IMR-90 (cell line): ENCODE measurements at regions not wholly inside any gene's neighbourhood (a gene's known extent, or its start where the extent isn't known, plus 50 kb on each side); places are given as distances from the start of the nearest gene placed in this dataset.

Experiments
- ATAC-seq: fragments of 200-7000 bp; cut with Tn5 transposase; 2 replicates; pipeline ENCODE4 v1.9.1; 2020; ENCODE audit warnings: low read depth, mild to moderate bottlenecking, moderate library complexity
- BruUV-seq: library from RNA; stranded (reverse); fragments of 400-500 nt; replicated peaks from 2 replicates; lab custom pipeline; 2021; lab: Mats Ljungman, UMichigan
- CTCF ChIA-PET: fragments of 300-600 bp; formaldehyde crosslinking; extraction: SDS; loops from one replicate; lab custom pipeline; 2021; ENCODE audit warnings: antibody characterized with exemption; lab: Yijun Ruan, JAX
- POLR2A ChIA-PET: fragments of 300-600 bp; sonication (Branson Sonifier 250); formaldehyde crosslinking; loops from one replicate; lab custom pipeline; 2022; ENCODE audit warnings: antibody characterized with exemption; ENCODE audit not compliant: unreplicated experiment; lab: Charles Lee
- DNase-seq: peaks from one replicate; pipeline ENCODE4 v3.0.0; 2013
- H2AFZ ChIP-seq: replicated peaks from 2 replicates; pipeline ENCODE3; 2013; ENCODE audit warnings: low read length, mild to moderate bottlenecking; ENCODE audit not compliant: poor library complexity
- H2AK5ac ChIP-seq: 2 replicates; pipeline ENCODE4 v1.6.1; 2013; ENCODE audit warnings: low read depth, low read length, inconsistent platforms
- H2AK9ac ChIP-seq: replicated peaks from 2 replicates; pipeline ENCODE3; 2013; ENCODE audit warnings: mild to moderate bottlenecking, low read depth, low read length, moderate library complexity; ENCODE audit not compliant: poor library complexity
- H2BK120ac ChIP-seq: 2 replicates; pipeline ENCODE4 v1.6.1; 2013; ENCODE audit warnings: low read depth, low read length, inconsistent platforms
- H2BK15ac ChIP-seq: 3 replicates; pipeline ENCODE4 v1.6.1; 2013; ENCODE audit warnings: low read depth, low read length, inconsistent platforms
- H2BK20ac ChIP-seq: 2 replicates; pipeline ENCODE4 v1.6.1; 2013; ENCODE audit warnings: low read depth, mild to moderate bottlenecking, inconsistent platforms, low read length, moderate library complexity
- H2BK5ac ChIP-seq: 2 replicates; pipeline ENCODE4 v1.6.1; 2013; ENCODE audit warnings: mild to moderate bottlenecking, low read depth, low read length, inconsistent platforms; ENCODE audit not compliant: poor library complexity, severe bottlenecking
- H3K14ac ChIP-seq: replicated peaks from 2 replicates; pipeline ENCODE4 v1.6.1; 2013; ENCODE audit warnings: low read depth, low read length, inconsistent platforms
- H3K18ac ChIP-seq: 2 replicates; pipeline ENCODE4 v1.6.1; 2013; ENCODE audit warnings: low read depth, low read length, control low read depth
- H3K23ac ChIP-seq: 2 replicates; pipeline ENCODE4 v1.6.1; 2013; ENCODE audit warnings: low read depth, low read length, inconsistent platforms
- H3K27ac ChIP-seq: 2 replicates; pipeline ENCODE4 v1.5.1; 2013; ENCODE audit warnings: mild to moderate bottlenecking, control low read depth, low read length; ENCODE audit not compliant: insufficient read depth
- H3K27me3 ChIP-seq: 2 replicates; pipeline ENCODE4 v1.6.1; 2013; ENCODE audit warnings: low read length; ENCODE audit not compliant: control insufficient read depth, insufficient read depth
- H3K36me3 ChIP-seq: 2 replicates; pipeline ENCODE4 v1.6.1; 2013; ENCODE audit warnings: low read length, mixed read lengths; ENCODE audit not compliant: control insufficient read depth, insufficient read depth
- H3K4ac ChIP-seq: 2 replicates; pipeline ENCODE4 v1.6.1; 2013; ENCODE audit warnings: low read depth, low read length, inconsistent platforms
- H3K4me1 ChIP-seq: 2 replicates; pipeline ENCODE4 v1.6.1; 2013; ENCODE audit warnings: low read length, mixed read lengths; ENCODE audit not compliant: control insufficient read depth, insufficient read depth
- H3K4me2 ChIP-seq: 2 replicates; pipeline ENCODE4 v1.6.1; 2013; ENCODE audit warnings: low read depth, mild to moderate bottlenecking, control low read depth, low read length, moderate library complexity
- H3K4me3 ChIP-seq: 2 replicates; pipeline ENCODE4 v1.5.1; 2013; ENCODE audit warnings: low read depth, mild to moderate bottlenecking, control low read depth, low read length, moderate library complexity; ENCODE audit not compliant: insufficient read depth
- H3K56ac ChIP-seq: 2 replicates; pipeline ENCODE4 v1.6.1; 2013; ENCODE audit warnings: low read length, inconsistent platforms; ENCODE audit not compliant: insufficient read depth; ENCODE audit errors: extremely low read depth
- H3K79me1 ChIP-seq, 2 experiments: 2 replicates each; pipeline ENCODE4 v1.6.1; 2013; ENCODE audit warnings: low read length in 2 of 2, inconsistent platforms in 1 of 2, low read depth in 1 of 2
- H3K9ac ChIP-seq: 2 replicates; pipeline ENCODE4 v1.6.1; 2013; ENCODE audit warnings: low read depth, low read length, control low read depth
- H3K9me1 ChIP-seq: 2 replicates; pipeline ENCODE4 v1.6.1; 2013; ENCODE audit warnings: low read length, inconsistent platforms; ENCODE audit not compliant: insufficient read depth
- H3K9me3 ChIP-seq: 2 replicates; pipeline ENCODE4 v1.6.1; 2013; ENCODE audit warnings: low read length; ENCODE audit not compliant: control insufficient read depth, insufficient read depth
- H4K20me1 ChIP-seq: 2 replicates; pipeline ENCODE4 v1.6.1; 2013; ENCODE audit warnings: low read length, inconsistent platforms; ENCODE audit not compliant: insufficient read depth
- H4K5ac ChIP-seq: 2 replicates; pipeline ENCODE4 v1.6.1; 2013; ENCODE audit warnings: mild to moderate bottlenecking, low read depth, low read length, control low read depth
- H4K8ac ChIP-seq, 2 experiments: 2 replicates each; pipeline ENCODE4 v1.6.1; 2013; ENCODE audit warnings: low read depth in 2 of 2, low read length in 2 of 2, control low read depth in 1 of 2, inconsistent platforms in 1 of 2
- H4K91ac ChIP-seq: 2 replicates; pipeline ENCODE4 v1.6.1; 2013; ENCODE audit warnings: low read depth, low read length, inconsistent platforms; ENCODE audit not compliant: insufficient read depth
- MAFK ChIP-seq: IDR thresholded peaks from 2 replicates; pipeline ENCODE4 v1.6.1; 2012; ENCODE audit warnings: low read depth, low read length, improper control_type of control experiment
- RCOR1 ChIP-seq: IDR thresholded peaks from 2 replicates; pipeline ENCODE4 v1.6.1; 2012; ENCODE audit warnings: mild to moderate bottlenecking, low read length, improper control_type of control experiment; ENCODE audit not compliant: insufficient replicate concordance
- WGBS, 2 experiments: methylation state at CpG; one replicate each; pipeline versions ENCODE4 v1.1.5 to v1.1.7; 2013; ENCODE audit warnings: missing lambda C conversion rate in 2 of 2; ENCODE audit not compliant: insufficient read length in 1 of 2; ENCODE audit errors: extremely low coverage in 2 of 2; 5-methylcytosine and 5-hydroxymethylcytosine counted together
- dilution Hi-C: fragments of 300-500 bp; cut with HindIII; formaldehyde crosslinking; loops from one replicate; pipeline ENCODE4 v1.14.3; 2018; ENCODE audit warnings: low sequenced_read_pairs; ENCODE audit not compliant: unreplicated experiment
- in situ Hi-C: fragments of 300-500 bp; cut with MboI; formaldehyde crosslinking; loops from 3 replicates; pipeline ENCODE4 v1.14.3; 2019; ENCODE audit warnings: low sequenced_read_pairs, inconsistent platforms, mixed read lengths
- intact Hi-C: fragments of 100-400 bp; cut with micrococcal nuclease; formaldehyde crosslinking; loops from 2 replicates; pipeline ENCODE4 v1.10.0; 2022

DNA sequence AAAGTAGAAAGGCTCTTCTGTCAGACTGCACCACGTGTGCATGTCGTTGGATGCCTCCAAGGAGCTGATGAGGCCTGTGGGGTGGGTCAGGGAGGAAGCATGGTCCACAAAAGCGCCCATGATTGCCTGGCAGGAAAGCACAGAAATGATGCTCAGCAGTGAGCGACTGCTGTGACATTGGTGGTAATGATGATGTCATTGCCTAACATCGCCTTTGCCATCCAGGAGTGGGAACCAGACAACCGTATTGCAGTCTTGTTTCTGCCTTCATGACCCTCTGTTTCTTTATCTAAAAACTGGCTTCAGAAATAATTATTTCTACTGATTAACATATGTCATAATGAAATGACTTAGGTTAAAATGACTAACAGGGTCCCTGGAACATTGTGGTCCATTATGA, 477.8 kb upstream of the B3GAT1 start:
- no peak overlapping the region for H2BK20ac ChIP-seq
- H4K5ac ChIP-seq, result no peak overlapping the region
- H2AK5ac ChIP-seq, result no peak overlapping the region
- H3K9me1 ChIP-seq, result no peaks in the 10 kb centered on the region
- H2BK15ac ChIP-seq, result no peak overlapping the region
- CTCF ChIA-PET, result no interaction called here
- TF ChIP-seq MAFK (no peak), RCOR1 (no peak)
- H3K18ac ChIP-seq, result no peak overlapping the region
- POLR2A ChIA-PET, result no interaction called here
- 49% methylated on average over 3 of the region's 6 CpGs; no CpG with 5 or more reads in 1 of the 2 experiments for WGBS, 2 experiments
- H3K4me1 ChIP-seq, result no peaks in the 10 kb centered on the region
- no peak overlapping the region for H3K9ac ChIP-seq
- no peak overlapping the region for H2AK9ac ChIP-seq
- H3K4me2 ChIP-seq, result no peak overlapping the region
- no peak overlapping the region for H3K27ac ChIP-seq
- in situ Hi-C loops (no loop called here), dilution Hi-C loops (no loop called here), intact Hi-C loops (no loop called here)
- ATAC-seq (no peak), DNase-seq (no peak)
- H3K27me3 ChIP-seq, result no peaks in the 10 kb centered on the region
- no peak overlapping the region for H3K4ac ChIP-seq
- H3K36me3 ChIP-seq, result no peaks in the 10 kb centered on the region
- no TSS peak for BruUV-seq
- H3K56ac ChIP-seq, result no peak overlapping the region
- H3K23ac ChIP-seq, result no peak overlapping the region
- H2BK120ac ChIP-seq, result no peak overlapping the region
- H3K9me3 ChIP-seq, result peaks cover 15% of the 10 kb centered on the region
- no peak overlapping the region for H3K14ac ChIP-seq
- H3K4me3 ChIP-seq, result no peak overlapping the region
- no peak overlapping the region for H4K8ac ChIP-seq
- no peak overlapping the region for H2AFZ ChIP-seq
- no peaks in the 10 kb centered on the region for H3K79me1 ChIP-seq
- H4K91ac ChIP-seq, result no peak overlapping the region
- H2BK5ac ChIP-seq, result no peak overlapping the region
- H4K20me1 ChIP-seq, result no peaks in the 10 kb centered on the region
